DND-41 (cell line): ENCODE measurements at regions not wholly inside any gene's neighbourhood (a gene's known extent, or its start where the extent isn't known, plus 50 kb on each side); places are given as distances from the start of the nearest gene placed in this dataset.

Source experiments
- ATAC-seq: fragments of 200-7000 bp; cut with Tn5 transposase; 3 replicates; pipeline ENCODE4 v1.9.1; 2021; ENCODE audit warnings: low read depth; ENCODE audit not compliant: insufficient read depth
- DNase-seq: peaks from one replicate; pipeline ENCODE4 v3.0.0-alpha.2; 2020
- H2AFZ ChIP-seq: 2 replicates; pipeline ENCODE4 v1.6.0; 2012; ENCODE audit warnings: low read depth, low read length
- H3K27ac ChIP-seq: 2 replicates; pipeline ENCODE4 v1.5.1; 2012; ENCODE audit warnings: low read length, inconsistent platforms
- H3K27me3 ChIP-seq: fragments of 200-600 bp; sonication (generic); 2 replicates; pipeline ENCODE4 v1.6.0; 2012; ENCODE audit warnings: low read length, mild to moderate bottlenecking, inconsistent platforms; ENCODE audit not compliant: insufficient read depth, poor library complexity
- H3K36me3 ChIP-seq: 2 replicates; pipeline ENCODE4 v1.5.1; 2012; ENCODE audit warnings: low read length, inconsistent platforms; ENCODE audit not compliant: insufficient read depth
- H3K4me1 ChIP-seq: 2 replicates; pipeline ENCODE4 v1.5.1; 2012; ENCODE audit warnings: mild to moderate bottlenecking, low read length; ENCODE audit not compliant: insufficient read depth
- H3K4me2 ChIP-seq: 2 replicates; pipeline ENCODE4 v1.6.0; 2012; ENCODE audit warnings: mild to moderate bottlenecking, moderate library complexity, low read length, inconsistent platforms; ENCODE audit not compliant: insufficient read depth
- H3K4me3 ChIP-seq, 2 experiments: fragments of 200-600 bp in 1 of 2; shearing (Covaris generic) in 1 of 2; 2 replicates each; pipeline ENCODE4 v1.5.1; 2012 to 2016; ENCODE audit warnings: inconsistent platforms in 2 of 2, low read length in 2 of 2, mild to moderate bottlenecking in 2 of 2, low read depth in 1 of 2, moderate library complexity in 1 of 2
- H3K79me2 ChIP-seq: 2 replicates; pipeline ENCODE4 v1.6.0; 2012; ENCODE audit warnings: low read length, inconsistent platforms; ENCODE audit not compliant: insufficient read depth
- H3K9ac ChIP-seq: 2 replicates; pipeline ENCODE4 v1.6.0; 2012; ENCODE audit warnings: low read depth, mild to moderate bottlenecking, inconsistent platforms, low read length, moderate library complexity
- H3K9me3 ChIP-seq: 2 replicates; pipeline ENCODE4 v1.5.1; 2012; ENCODE audit warnings: low read length, moderate library complexity, mild to moderate bottlenecking, inconsistent platforms; ENCODE audit not compliant: insufficient read depth, severe bottlenecking
- H4K20me1 ChIP-seq: 2 replicates; pipeline ENCODE4 v1.6.0; 2012; ENCODE audit warnings: low read length; ENCODE audit not compliant: insufficient read depth
- EZH2 ChIP-seq: IDR thresholded peaks from 3 replicates; pipeline ENCODE4 v1.6.1; 2012; ENCODE audit warnings: borderline replicate concordance, low read depth, mild to moderate bottlenecking, moderate library complexity, low read length, inconsistent platforms; ENCODE audit not compliant: severe bottlenecking
- TF ChIP-seq, protein P1 (sequence below): IDR thresholded peaks from 2 replicates; pipeline ENCODE4 v1.5.1; 2012; ENCODE audit warnings: borderline replicate concordance, low read length, moderate library complexity, mild to moderate bottlenecking; ENCODE audit not compliant: poor library complexity, severe bottlenecking; ENCODE audit errors: extremely low read depth

DNA sequence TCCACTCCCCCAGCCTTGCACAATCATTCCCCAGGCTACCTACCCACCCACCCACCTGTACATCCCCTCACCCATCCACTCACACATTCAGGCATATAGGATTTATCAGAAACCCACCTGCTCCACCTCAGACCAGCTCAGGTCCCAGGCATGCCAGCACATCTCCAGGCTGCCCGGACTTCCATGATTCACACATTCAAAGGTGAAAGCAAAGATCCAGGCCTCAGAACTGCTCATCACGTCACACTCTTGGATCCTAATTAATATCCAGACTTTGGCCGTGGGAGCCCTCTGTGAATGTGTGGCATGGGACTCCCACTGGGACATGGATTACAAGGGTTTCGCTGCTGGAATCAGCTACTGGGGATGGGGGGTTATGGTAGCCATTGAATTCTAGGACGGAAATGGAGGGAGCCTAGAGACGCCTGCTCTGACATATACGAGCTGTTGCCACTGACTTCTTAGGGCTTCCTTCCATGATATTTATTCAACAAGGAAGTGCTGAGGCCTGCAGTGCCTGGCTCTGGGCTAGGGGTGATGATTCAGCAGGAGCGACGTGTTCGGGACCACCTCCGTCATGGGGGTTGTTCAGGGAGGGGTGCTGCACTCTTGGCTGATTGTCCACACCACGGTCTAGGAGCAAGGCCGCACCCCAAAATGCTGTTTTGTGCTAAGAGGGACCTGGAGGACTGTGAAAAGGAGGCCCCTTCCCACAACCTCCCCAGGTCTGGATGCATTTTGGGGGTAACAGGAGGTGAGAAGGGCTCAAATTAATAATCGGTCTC is 56.9 kb upstream of the ADRA2C start:
- H3K9ac ChIP-seq, result no peak overlapping the region
- H2AFZ ChIP-seq, result no peak overlapping the region
- H3K27me3 ChIP-seq, result no peaks in the 10 kb centered on the region
- no peak overlapping the region for H3K4me2 ChIP-seq
- no peaks in the 10 kb centered on the region for H3K36me3 ChIP-seq
- DNase-seq (no peak), ATAC-seq (no peak)
- H3K27ac ChIP-seq, result no peak overlapping the region
- H3K9me3 ChIP-seq, result no peaks in the 10 kb centered on the region
- H3K4me1 ChIP-seq, result no peaks in the 10 kb centered on the region
- no peaks in the 10 kb centered on the region for H4K20me1 ChIP-seq
- no peak overlapping the region for H3K4me3 ChIP-seq
- TF ChIP-seq, protein P1, sequence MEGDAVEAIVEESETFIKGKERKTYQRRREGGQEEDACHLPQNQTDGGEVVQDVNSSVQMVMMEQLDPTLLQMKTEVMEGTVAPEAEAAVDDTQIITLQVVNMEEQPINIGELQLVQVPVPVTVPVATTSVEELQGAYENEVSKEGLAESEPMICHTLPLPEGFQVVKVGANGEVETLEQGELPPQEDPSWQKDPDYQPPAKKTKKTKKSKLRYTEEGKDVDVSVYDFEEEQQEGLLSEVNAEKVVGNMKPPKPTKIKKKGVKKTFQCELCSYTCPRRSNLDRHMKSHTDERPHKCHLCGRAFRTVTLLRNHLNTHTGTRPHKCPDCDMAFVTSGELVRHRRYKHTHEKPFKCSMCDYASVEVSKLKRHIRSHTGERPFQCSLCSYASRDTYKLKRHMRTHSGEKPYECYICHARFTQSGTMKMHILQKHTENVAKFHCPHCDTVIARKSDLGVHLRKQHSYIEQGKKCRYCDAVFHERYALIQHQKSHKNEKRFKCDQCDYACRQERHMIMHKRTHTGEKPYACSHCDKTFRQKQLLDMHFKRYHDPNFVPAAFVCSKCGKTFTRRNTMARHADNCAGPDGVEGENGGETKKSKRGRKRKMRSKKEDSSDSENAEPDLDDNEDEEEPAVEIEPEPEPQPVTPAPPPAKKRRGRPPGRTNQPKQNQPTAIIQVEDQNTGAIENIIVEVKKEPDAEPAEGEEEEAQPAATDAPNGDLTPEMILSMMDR, result no peak
- no peak for TF ChIP-seq EZH2
- no peaks in the 10 kb centered on the region for H3K79me2 ChIP-seq

GRCh38 chr4:3708611-3709010 is 57.6 kb upstream of the ADRA2C start:
- no peak overlapping the region for H2AFZ ChIP-seq
- no peaks in the 10 kb centered on the region for H3K9me3 ChIP-seq
- H3K36me3 ChIP-seq, result no peaks in the 10 kb centered on the region
- no peak overlapping the region for H3K4me2 ChIP-seq
- H3K27ac ChIP-seq, result no peak overlapping the region
- ATAC-seq (no peak), DNase-seq (no peak)
- H3K27me3 ChIP-seq, result no peaks in the 10 kb centered on the region
- H3K9ac ChIP-seq, result no peak overlapping the region
- TF ChIP-seq, protein P1, result no peak
- no peaks in the 10 kb centered on the region for H3K4me1 ChIP-seq
- no peaks in the 10 kb centered on the region for H4K20me1 ChIP-seq
- no peaks in the 10 kb centered on the region for H3K79me2 ChIP-seq
- no peak overlapping the region for H3K4me3 ChIP-seq

GRCh38 chr4:3708103-3708510 is 58.1 kb upstream of the ADRA2C start:
- TF ChIP-seq, protein P1, result no peak
- TF ChIP-seq EZH2, result no peak
- no peaks in the 10 kb centered on the region for H3K27me3 ChIP-seq
- H2AFZ ChIP-seq, result no peak overlapping the region
- no peaks in the 10 kb centered on the region for H3K4me1 ChIP-seq
- no peak overlapping the region for H3K4me3 ChIP-seq
- H3K9me3 ChIP-seq, result no peaks in the 10 kb centered on the region
- DNase-seq, result no peak
- ATAC-seq, result no peak
- H3K36me3 ChIP-seq, result no peaks in the 10 kb centered on the region
- no peak overlapping the region for H3K27ac ChIP-seq
- no peaks in the 10 kb centered on the region for H3K79me2 ChIP-seq
- no peak overlapping the region for H3K4me2 ChIP-seq
- no peak overlapping the region for H3K9ac ChIP-seq
- H4K20me1 ChIP-seq, result no peaks in the 10 kb centered on the region
